SK-N-SH (cell line): ENCODE measurements at regions not wholly inside any gene's neighbourhood (a gene's known extent, or its start where the extent isn't known, plus 50 kb on each side); places are given as distances from the start of the nearest gene placed in this dataset.

Experiments
- EP300 ChIP-seq, 2 experiments: IDR thresholded peaks; 2 replicates each; pipeline versions ENCODE4 v1.4.0 to v1.6.1; 2012; ENCODE audit warnings: borderline replicate concordance in 1 of 2, low read depth in 1 of 2, low read length in 1 of 2
- IRF3 ChIP-seq: fragments of 150-350 bp; IDR thresholded peaks from 2 replicates; pipeline ENCODE4 v1.6.1; 2016; ENCODE audit warnings: mild to moderate bottlenecking, low read depth, low read length
- JUND ChIP-seq: IDR thresholded peaks from 2 replicates; pipeline ENCODE4 v1.4.0; 2012
- MXI1 ChIP-seq: IDR thresholded peaks from 2 replicates; pipeline ENCODE4 v1.6.1; 2012; ENCODE audit warnings: mild to moderate bottlenecking, low read depth, low read length, improper control_type of control experiment
- POLR2AphosphoS5 ChIP-seq: IDR thresholded peaks from 2 replicates; pipeline ENCODE4 v1.6.1; 2012; ENCODE audit warnings: low read depth, low read length
- TAF1 ChIP-seq: IDR thresholded peaks from 2 replicates; pipeline ENCODE4 v1.6.1; 2012; ENCODE audit warnings: low read depth, mild to moderate bottlenecking, low read length, moderate library complexity, borderline replicate concordance
- TF ChIP-seq, protein P1 (sequence below): fragments of 200-600 bp; sonication (generic); IDR thresholded peaks from 2 replicates; pipeline ENCODE4 v1.6.1; 2017; ENCODE audit warnings: antibody characterized with exemption, mild to moderate bottlenecking, moderate library complexity
- TF ChIP-seq, protein P2 (sequence below): IDR thresholded peaks from 2 replicates; pipeline ENCODE4 v1.4.0; 2012; ENCODE audit warnings: low read depth

DNA sequence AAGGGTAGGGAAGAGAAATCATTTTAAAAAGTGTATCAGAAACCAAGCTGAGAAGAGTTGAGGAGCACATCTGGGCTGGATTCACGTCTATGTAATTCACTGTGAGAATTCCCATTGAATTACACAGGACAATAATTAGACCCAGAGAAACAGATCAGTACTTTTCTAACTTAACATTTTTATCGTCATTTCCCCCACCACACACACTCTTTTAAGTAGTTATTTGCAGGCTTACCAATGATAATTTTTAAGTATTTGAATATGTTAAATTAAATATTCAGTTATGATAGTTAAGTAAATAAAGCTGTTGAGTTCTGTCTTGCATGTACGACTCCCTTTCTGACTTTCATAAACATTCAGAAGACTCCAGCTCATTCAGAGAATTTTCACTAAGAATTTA is 165.4 kb upstream of the PITX2 start:
- TF ChIP-seq, protein P1, sequence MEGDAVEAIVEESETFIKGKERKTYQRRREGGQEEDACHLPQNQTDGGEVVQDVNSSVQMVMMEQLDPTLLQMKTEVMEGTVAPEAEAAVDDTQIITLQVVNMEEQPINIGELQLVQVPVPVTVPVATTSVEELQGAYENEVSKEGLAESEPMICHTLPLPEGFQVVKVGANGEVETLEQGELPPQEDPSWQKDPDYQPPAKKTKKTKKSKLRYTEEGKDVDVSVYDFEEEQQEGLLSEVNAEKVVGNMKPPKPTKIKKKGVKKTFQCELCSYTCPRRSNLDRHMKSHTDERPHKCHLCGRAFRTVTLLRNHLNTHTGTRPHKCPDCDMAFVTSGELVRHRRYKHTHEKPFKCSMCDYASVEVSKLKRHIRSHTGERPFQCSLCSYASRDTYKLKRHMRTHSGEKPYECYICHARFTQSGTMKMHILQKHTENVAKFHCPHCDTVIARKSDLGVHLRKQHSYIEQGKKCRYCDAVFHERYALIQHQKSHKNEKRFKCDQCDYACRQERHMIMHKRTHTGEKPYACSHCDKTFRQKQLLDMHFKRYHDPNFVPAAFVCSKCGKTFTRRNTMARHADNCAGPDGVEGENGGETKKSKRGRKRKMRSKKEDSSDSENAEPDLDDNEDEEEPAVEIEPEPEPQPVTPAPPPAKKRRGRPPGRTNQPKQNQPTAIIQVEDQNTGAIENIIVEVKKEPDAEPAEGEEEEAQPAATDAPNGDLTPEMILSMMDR: no peak
- TF ChIP-seq JUND (no peak), IRF3 (no peak), TAF1 (no peak), EP300 (IDR thresholded peaks at IDR 0.05; ENCODE audit: borderline replicate concordance in 1 of 2, low read depth in 1 of 2, low read length in 1 of 2) (no peak), POLR2AphosphoS5 (no peak), MXI1 (no peak)
- TF ChIP-seq, protein P2, sequence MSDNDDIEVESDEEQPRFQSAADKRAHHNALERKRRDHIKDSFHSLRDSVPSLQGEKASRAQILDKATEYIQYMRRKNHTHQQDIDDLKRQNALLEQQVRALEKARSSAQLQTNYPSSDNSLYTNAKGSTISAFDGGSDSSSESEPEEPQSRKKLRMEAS: no peak
